IMR-90 (cell line): ENCODE measurements at regions not wholly inside any gene's neighbourhood (a gene's known extent, or its start where the extent isn't known, plus 50 kb on each side); places are given as distances from the start of the nearest gene placed in this dataset.

Experiments used
- ATAC-seq: fragments of 200-7000 bp; cut with Tn5 transposase; 2 replicates; pipeline ENCODE4 v1.9.1; 2020; ENCODE audit warnings: low read depth, mild to moderate bottlenecking, moderate library complexity
- BruUV-seq: library from RNA; stranded (reverse); fragments of 400-500 nt; replicated peaks from 2 replicates; lab custom pipeline; 2021; lab: Mats Ljungman, UMichigan
- CTCF ChIA-PET: fragments of 300-600 bp; formaldehyde crosslinking; extraction: SDS; loops from one replicate; lab custom pipeline; 2021; ENCODE audit warnings: antibody characterized with exemption; lab: Yijun Ruan, JAX
- POLR2A ChIA-PET: fragments of 300-600 bp; sonication (Branson Sonifier 250); formaldehyde crosslinking; loops from one replicate; lab custom pipeline; 2022; ENCODE audit warnings: antibody characterized with exemption; ENCODE audit not compliant: unreplicated experiment; lab: Charles Lee
- DNase-seq: peaks from one replicate; pipeline ENCODE4 v3.0.0; 2013
- H2AFZ ChIP-seq: replicated peaks from 2 replicates; pipeline ENCODE3; 2013; ENCODE audit warnings: low read length, mild to moderate bottlenecking; ENCODE audit not compliant: poor library complexity
- H2AK5ac ChIP-seq: 2 replicates; pipeline ENCODE4 v1.6.1; 2013; ENCODE audit warnings: low read depth, low read length, inconsistent platforms
- H2AK9ac ChIP-seq: replicated peaks from 2 replicates; pipeline ENCODE3; 2013; ENCODE audit warnings: mild to moderate bottlenecking, low read depth, low read length, moderate library complexity; ENCODE audit not compliant: poor library complexity
- H2BK120ac ChIP-seq: 2 replicates; pipeline ENCODE4 v1.6.1; 2013; ENCODE audit warnings: low read depth, low read length, inconsistent platforms
- H2BK15ac ChIP-seq: 3 replicates; pipeline ENCODE4 v1.6.1; 2013; ENCODE audit warnings: low read depth, low read length, inconsistent platforms
- H2BK20ac ChIP-seq: 2 replicates; pipeline ENCODE4 v1.6.1; 2013; ENCODE audit warnings: low read depth, mild to moderate bottlenecking, inconsistent platforms, low read length, moderate library complexity
- H2BK5ac ChIP-seq: 2 replicates; pipeline ENCODE4 v1.6.1; 2013; ENCODE audit warnings: mild to moderate bottlenecking, low read depth, low read length, inconsistent platforms; ENCODE audit not compliant: poor library complexity, severe bottlenecking
- H3K14ac ChIP-seq: replicated peaks from 2 replicates; pipeline ENCODE4 v1.6.1; 2013; ENCODE audit warnings: low read depth, low read length, inconsistent platforms
- H3K18ac ChIP-seq: 2 replicates; pipeline ENCODE4 v1.6.1; 2013; ENCODE audit warnings: low read depth, low read length, control low read depth
- H3K23ac ChIP-seq: 2 replicates; pipeline ENCODE4 v1.6.1; 2013; ENCODE audit warnings: low read depth, low read length, inconsistent platforms
- H3K27ac ChIP-seq: 2 replicates; pipeline ENCODE4 v1.5.1; 2013; ENCODE audit warnings: mild to moderate bottlenecking, control low read depth, low read length; ENCODE audit not compliant: insufficient read depth
- H3K27me3 ChIP-seq: 2 replicates; pipeline ENCODE4 v1.6.1; 2013; ENCODE audit warnings: low read length; ENCODE audit not compliant: control insufficient read depth, insufficient read depth
- H3K36me3 ChIP-seq: 2 replicates; pipeline ENCODE4 v1.6.1; 2013; ENCODE audit warnings: low read length, mixed read lengths; ENCODE audit not compliant: control insufficient read depth, insufficient read depth
- H3K4ac ChIP-seq: 2 replicates; pipeline ENCODE4 v1.6.1; 2013; ENCODE audit warnings: low read depth, low read length, inconsistent platforms
- H3K4me1 ChIP-seq: 2 replicates; pipeline ENCODE4 v1.6.1; 2013; ENCODE audit warnings: low read length, mixed read lengths; ENCODE audit not compliant: control insufficient read depth, insufficient read depth
- H3K4me2 ChIP-seq: 2 replicates; pipeline ENCODE4 v1.6.1; 2013; ENCODE audit warnings: low read depth, mild to moderate bottlenecking, control low read depth, low read length, moderate library complexity
- H3K4me3 ChIP-seq: 2 replicates; pipeline ENCODE4 v1.5.1; 2013; ENCODE audit warnings: low read depth, mild to moderate bottlenecking, control low read depth, low read length, moderate library complexity; ENCODE audit not compliant: insufficient read depth
- H3K56ac ChIP-seq: 2 replicates; pipeline ENCODE4 v1.6.1; 2013; ENCODE audit warnings: low read length, inconsistent platforms; ENCODE audit not compliant: insufficient read depth; ENCODE audit errors: extremely low read depth
- H3K79me1 ChIP-seq, 2 experiments: 2 replicates each; pipeline ENCODE4 v1.6.1; 2013; ENCODE audit warnings: low read length in 2 of 2, inconsistent platforms in 1 of 2, low read depth in 1 of 2
- H3K9ac ChIP-seq: 2 replicates; pipeline ENCODE4 v1.6.1; 2013; ENCODE audit warnings: low read depth, low read length, control low read depth
- H3K9me1 ChIP-seq: 2 replicates; pipeline ENCODE4 v1.6.1; 2013; ENCODE audit warnings: low read length, inconsistent platforms; ENCODE audit not compliant: insufficient read depth
- H3K9me3 ChIP-seq: 2 replicates; pipeline ENCODE4 v1.6.1; 2013; ENCODE audit warnings: low read length; ENCODE audit not compliant: control insufficient read depth, insufficient read depth
- H4K20me1 ChIP-seq: 2 replicates; pipeline ENCODE4 v1.6.1; 2013; ENCODE audit warnings: low read length, inconsistent platforms; ENCODE audit not compliant: insufficient read depth
- H4K5ac ChIP-seq: 2 replicates; pipeline ENCODE4 v1.6.1; 2013; ENCODE audit warnings: mild to moderate bottlenecking, low read depth, low read length, control low read depth
- H4K8ac ChIP-seq, 2 experiments: 2 replicates each; pipeline ENCODE4 v1.6.1; 2013; ENCODE audit warnings: low read depth in 2 of 2, low read length in 2 of 2, control low read depth in 1 of 2, inconsistent platforms in 1 of 2
- H4K91ac ChIP-seq: 2 replicates; pipeline ENCODE4 v1.6.1; 2013; ENCODE audit warnings: low read depth, low read length, inconsistent platforms; ENCODE audit not compliant: insufficient read depth
- BHLHE40 ChIP-seq: fragments of 150-350 bp; IDR thresholded peaks from 2 replicates; pipeline ENCODE4 v1.6.1; 2016; ENCODE audit warnings: mild to moderate bottlenecking, low read depth, low read length
- CEBPB ChIP-seq: IDR thresholded peaks from 2 replicates; pipeline ENCODE4 v1.6.1; 2012; ENCODE audit warnings: low read depth, low read length, improper control_type of control experiment
- CHD1 ChIP-seq: IDR thresholded peaks from 2 replicates; pipeline ENCODE4 v1.6.1; 2012; ENCODE audit warnings: low read depth, low read length, improper control_type of control experiment
- CTCF ChIP-seq: conservative IDR thresholded peaks from 2 replicates; pipeline ENCODE4 v1.5.1; 2012; ENCODE audit warnings: mild to moderate bottlenecking, low read depth, low read length, improper control_type of control experiment
- ELK1 ChIP-seq: fragments of 150-350 bp; IDR thresholded peaks from 2 replicates; pipeline ENCODE4 v1.6.1; 2016; ENCODE audit warnings: low read depth, mild to moderate bottlenecking, low read length, moderate library complexity, borderline replicate concordance
- FOS ChIP-seq: fragments of 150-350 bp; IDR thresholded peaks from 2 replicates; pipeline ENCODE4 v1.6.1; 2016; ENCODE audit warnings: low read depth, low read length
- MAFK ChIP-seq: IDR thresholded peaks from 2 replicates; pipeline ENCODE4 v1.6.1; 2012; ENCODE audit warnings: low read depth, low read length, improper control_type of control experiment
- MXI1 ChIP-seq: IDR thresholded peaks from 2 replicates; pipeline ENCODE4 v1.6.1; 2012; ENCODE audit warnings: low read depth, mild to moderate bottlenecking, low read length, moderate library complexity, borderline replicate concordance
- NFE2L2 ChIP-seq: fragments of 150-350 bp; IDR thresholded peaks from 2 replicates; pipeline ENCODE4 v1.6.1; 2016; ENCODE audit warnings: low read depth, mild to moderate bottlenecking, low read length
- POLR2A ChIP-seq: IDR thresholded peaks from 2 replicates; pipeline ENCODE4 v1.6.1; 2012; ENCODE audit warnings: mild to moderate bottlenecking, low read depth, low read length
- RAD21 ChIP-seq: IDR thresholded peaks from 2 replicates; pipeline ENCODE4 v1.6.1; 2012; ENCODE audit warnings: low read length, improper control_type of control experiment
- RCOR1 ChIP-seq: IDR thresholded peaks from 2 replicates; pipeline ENCODE4 v1.6.1; 2012; ENCODE audit warnings: mild to moderate bottlenecking, low read length, improper control_type of control experiment; ENCODE audit not compliant: insufficient replicate concordance
- RFX5 ChIP-seq: IDR thresholded peaks from 2 replicates; pipeline ENCODE4 v1.8.0; 2012; ENCODE audit warnings: low read depth, mild to moderate bottlenecking, low read length, moderate library complexity
- SMC3 ChIP-seq: fragments of 150-350 bp; IDR thresholded peaks from 2 replicates; pipeline ENCODE4 v1.6.1; 2016; ENCODE audit warnings: low read depth, mild to moderate bottlenecking, antibody characterized with exemption, low read length, moderate library complexity
- USF2 ChIP-seq: fragments of 150-350 bp; IDR thresholded peaks from 2 replicates; pipeline ENCODE4 v1.6.1; 2017; ENCODE audit warnings: mild to moderate bottlenecking, antibody characterized with exemption, low read length, low read depth
- dilution Hi-C: fragments of 300-500 bp; cut with HindIII; formaldehyde crosslinking; loops from one replicate; pipeline ENCODE4 v1.14.3; 2018; ENCODE audit warnings: low sequenced_read_pairs; ENCODE audit not compliant: unreplicated experiment
- in situ Hi-C: fragments of 300-500 bp; cut with MboI; formaldehyde crosslinking; loops from 3 replicates; pipeline ENCODE4 v1.14.3; 2019; ENCODE audit warnings: low sequenced_read_pairs, inconsistent platforms, mixed read lengths
- intact Hi-C: fragments of 100-400 bp; cut with micrococcal nuclease; formaldehyde crosslinking; loops from 2 replicates; pipeline ENCODE4 v1.10.0; 2022

DNA sequence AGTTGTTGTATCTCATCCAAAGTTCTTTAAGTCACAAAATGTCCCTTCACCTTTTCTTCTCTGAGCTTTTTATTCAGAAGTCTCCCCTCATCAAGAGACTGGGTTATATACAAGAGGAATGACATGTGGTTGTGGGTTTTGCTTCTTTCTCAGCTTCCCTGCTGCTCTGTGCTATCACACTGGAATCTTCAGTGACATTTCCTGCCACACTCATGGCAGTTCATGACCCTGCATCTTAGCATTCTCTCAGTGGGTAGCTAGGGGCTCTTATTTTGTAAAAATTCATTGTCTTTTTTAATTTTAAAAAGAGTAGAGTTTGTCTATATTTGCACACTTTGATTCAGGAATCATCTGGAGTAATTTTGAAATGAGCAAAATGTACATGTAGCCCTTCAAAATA is 236.9 kb upstream of the TMEM229A start:
- Histone ChIP-seq H2AK5ac (no peak overlapping the region), H3K9ac (no peak overlapping the region), H4K5ac (no peak overlapping the region), H2BK5ac (no peak overlapping the region), H3K4me1 (no peaks in the 10 kb centered on the region), H3K18ac (no peak overlapping the region), H4K91ac (no peak overlapping the region), H2BK15ac (no peak overlapping the region), H4K8ac (no peak overlapping the region), H3K9me1 (no peaks in the 10 kb centered on the region), H2BK120ac (no peak overlapping the region), H3K23ac (no peak overlapping the region), H3K27ac (no peak overlapping the region), H3K4ac (no peak overlapping the region), H2BK20ac (no peak overlapping the region), H3K14ac (no peak overlapping the region; the same call in 1 of the 2 replicates), H3K27me3 (no peaks in the 10 kb centered on the region), H3K79me1 (no peaks in the 10 kb centered on the region), H3K36me3 (no peaks in the 10 kb centered on the region), H3K56ac (no peak overlapping the region), H3K4me2 (no peak overlapping the region), H2AK9ac (no peak overlapping the region), H3K9me3 (no peaks in the 10 kb centered on the region), H4K20me1 (no peaks in the 10 kb centered on the region), H3K4me3 (no peak overlapping the region), H2AFZ (no peak overlapping the region)
- in situ Hi-C loops (no loop called here), intact Hi-C loops (no loop called here), dilution Hi-C loops (no loop called here)
- ATAC-seq (no peak), DNase-seq (no peak)
- no TSS peak for BruUV-seq
- POLR2A ChIA-PET: no interaction called here
- TF ChIP-seq ELK1 (no peak), MAFK (no peak), SMC3 (no peak), FOS (no peak), RAD21 (no peak), CHD1 (no peak), POLR2A (no peak), MXI1 (no peak), BHLHE40 (no peak), USF2 (no peak), CTCF (no peak), RCOR1 (no peak), RFX5 (no peak), CEBPB (no peak), NFE2L2 (no peak)
- CTCF ChIA-PET: interaction anchor here (0.8 kb wide), 1 partner anchor 9 kb away, joined by 3 read pairs; no protein-coding TSS in a partner anchor
